AG10803 (cell line): ENCODE measurements at regions not wholly inside any gene's neighbourhood (a gene's known extent, or its start where the extent isn't known, plus 50 kb on each side); places are given as distances from the start of the nearest gene placed in this dataset.

Source experiments
- DNase-seq: peaks from one replicate; pipeline ENCODE4 v3.0.0; 2010; ENCODE audit warnings: low read depth
- H3K4me3 ChIP-seq: 2 replicates; pipeline ENCODE4 v1.5.1; 2011; ENCODE audit warnings: mild to moderate bottlenecking, low read length, control low read depth
- CTCF ChIP-seq: conservative IDR thresholded peaks from 2 replicates; pipeline ENCODE4 v1.5.1; 2011; ENCODE audit warnings: mild to moderate bottlenecking, low read length, control low read depth, inconsistent platforms

GRCh38 chr6:156046268-156046665, 590.6 kb upstream of the NOX3 start:
- no peak overlapping the region for H3K4me3 ChIP-seq
- no peak for TF ChIP-seq CTCF
- no peak for DNase-seq

GRCh38 chr6:156045401-156046267, 590.0 kb upstream of the NOX3 start:
- DNase-seq, result no peak
- H3K4me3 ChIP-seq, result no peak overlapping the region
- no peak for TF ChIP-seq CTCF

DNA sequence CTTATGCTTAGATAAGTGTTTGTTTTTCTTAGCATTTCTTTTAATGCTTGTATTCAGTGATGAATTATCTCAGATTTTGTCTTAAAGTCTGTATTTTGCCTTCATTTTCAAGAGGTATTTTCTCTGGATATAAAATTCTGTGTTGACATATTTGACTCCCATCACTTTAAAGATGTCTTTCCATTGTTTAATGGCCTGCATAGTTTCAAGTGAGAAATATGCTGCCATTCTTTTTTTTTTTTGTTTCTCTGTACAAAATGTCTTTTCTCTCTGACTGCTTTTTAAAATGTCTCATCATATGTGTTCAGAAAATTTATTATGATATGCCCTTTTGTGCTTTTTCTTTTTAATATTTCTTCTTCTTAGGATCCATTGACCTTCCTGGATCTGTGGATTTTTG, 578.0 kb upstream of the NOX3 start:
- DNase-seq, result no peak
- TF ChIP-seq CTCF, result no peak
- no peak overlapping the region for H3K4me3 ChIP-seq

DNA sequence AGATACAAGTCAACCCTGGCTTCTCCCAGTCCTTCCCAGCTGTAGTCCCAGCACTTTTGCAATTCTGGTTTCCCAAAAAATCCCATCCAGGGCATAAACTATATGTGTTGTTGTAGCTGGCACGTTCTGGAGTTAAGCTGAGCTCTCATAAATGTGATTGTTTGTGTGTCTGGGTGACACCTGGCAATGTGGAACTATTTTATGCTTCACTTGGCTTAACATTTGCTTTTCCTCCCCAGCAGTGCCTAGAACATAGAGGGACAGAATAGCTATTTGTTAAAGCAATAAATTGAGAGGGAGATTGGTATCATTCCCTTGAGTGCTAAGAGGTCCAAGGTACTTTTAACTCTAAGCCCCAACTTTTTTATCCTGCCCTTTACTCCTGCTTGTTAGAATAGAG, 575.9 kb upstream of the NOX3 start:
- DNase-seq, result no peak
- TF ChIP-seq CTCF, result no peak
- H3K4me3 ChIP-seq, result no peak overlapping the region

DNA sequence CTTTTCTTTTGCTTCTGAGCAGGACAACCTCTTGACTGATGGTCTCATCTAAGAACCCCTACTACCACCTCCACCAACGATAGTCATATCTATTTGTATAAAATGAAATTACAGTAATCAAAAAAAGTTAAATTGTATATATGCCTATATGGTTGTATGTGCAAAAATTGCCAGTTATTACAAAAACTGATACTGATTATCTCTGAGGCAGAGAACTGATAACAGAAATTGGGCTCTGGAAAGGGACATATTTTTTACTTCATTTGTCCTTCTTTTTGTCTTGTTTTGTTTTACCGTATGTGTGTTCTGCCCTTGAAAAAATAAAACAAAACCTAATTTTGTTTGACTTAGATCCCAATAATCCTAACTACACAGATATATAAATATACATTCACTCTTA, 574.4 kb upstream of the NOX3 start:
- no peak overlapping the region for H3K4me3 ChIP-seq
- no peak for DNase-seq
- no peak for TF ChIP-seq CTCF

- TF ChIP-seq CTCF, result no peak
- H3K4me3 ChIP-seq, result no peak overlapping the region
- DNase-seq, result no peak
These were observed 573.8 kb upstream of the NOX3 start for GRCh38 chr6:156029286-156029985.
